ENCODE measurements at regions not wholly inside any gene's neighbourhood (a gene's known extent, or its start where the extent isn't known, plus 50 kb on each side); places are given as distances from the start of the nearest gene placed in this dataset.

DNA sequence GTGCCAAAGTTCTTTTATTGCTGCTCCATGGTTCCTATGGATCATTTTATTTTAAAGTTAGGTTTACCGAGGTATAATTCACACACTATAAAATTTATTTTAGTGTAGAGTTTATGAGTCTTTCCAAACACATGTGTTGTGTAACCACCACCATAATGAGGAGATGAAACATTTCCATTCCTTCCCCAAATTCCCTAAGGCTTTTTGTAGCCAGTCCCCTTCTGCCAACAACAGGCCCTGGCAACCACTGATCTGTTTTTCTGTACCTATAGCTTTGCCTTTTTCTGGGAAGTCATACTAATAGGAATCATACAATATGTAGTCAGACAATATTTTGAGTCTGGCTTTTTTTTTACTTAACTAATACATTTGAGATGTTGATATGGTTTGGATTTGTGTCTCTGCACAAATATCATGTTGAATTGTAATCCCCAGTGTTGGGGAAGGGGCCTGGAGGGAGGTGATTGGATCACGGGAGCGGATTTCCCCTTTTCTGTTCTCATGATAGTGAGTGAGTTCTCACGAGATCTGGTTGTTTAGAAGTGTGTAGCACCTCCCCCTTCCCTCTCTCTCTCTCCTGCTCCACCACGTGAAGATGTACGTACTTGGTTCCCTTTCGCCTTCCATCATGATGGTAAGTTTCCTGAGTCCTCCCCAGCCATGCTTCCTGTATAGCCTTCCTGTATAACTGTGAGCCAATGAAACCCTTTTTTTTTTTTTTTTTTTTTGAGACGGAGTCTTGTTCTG lies 59.6 kb upstream of the DHX15 start:
- no peak for DNase-seq (ENCODE audit: low read depth)
- Histone ChIP-seq H3K4me3 (ENCODE audit: low read depth, low read length) (no peak overlapping the region), H3K27me3 (ENCODE audit: control insufficient read depth, insufficient read depth, low read length) (no peaks in the 10 kb centered on the region; the same call in none of the 2 replicates), H3K36me3 (ENCODE audit: control insufficient read depth, insufficient read depth, low read length) (no peaks in the 10 kb centered on the region)
- TF ChIP-seq, protein P1, sequence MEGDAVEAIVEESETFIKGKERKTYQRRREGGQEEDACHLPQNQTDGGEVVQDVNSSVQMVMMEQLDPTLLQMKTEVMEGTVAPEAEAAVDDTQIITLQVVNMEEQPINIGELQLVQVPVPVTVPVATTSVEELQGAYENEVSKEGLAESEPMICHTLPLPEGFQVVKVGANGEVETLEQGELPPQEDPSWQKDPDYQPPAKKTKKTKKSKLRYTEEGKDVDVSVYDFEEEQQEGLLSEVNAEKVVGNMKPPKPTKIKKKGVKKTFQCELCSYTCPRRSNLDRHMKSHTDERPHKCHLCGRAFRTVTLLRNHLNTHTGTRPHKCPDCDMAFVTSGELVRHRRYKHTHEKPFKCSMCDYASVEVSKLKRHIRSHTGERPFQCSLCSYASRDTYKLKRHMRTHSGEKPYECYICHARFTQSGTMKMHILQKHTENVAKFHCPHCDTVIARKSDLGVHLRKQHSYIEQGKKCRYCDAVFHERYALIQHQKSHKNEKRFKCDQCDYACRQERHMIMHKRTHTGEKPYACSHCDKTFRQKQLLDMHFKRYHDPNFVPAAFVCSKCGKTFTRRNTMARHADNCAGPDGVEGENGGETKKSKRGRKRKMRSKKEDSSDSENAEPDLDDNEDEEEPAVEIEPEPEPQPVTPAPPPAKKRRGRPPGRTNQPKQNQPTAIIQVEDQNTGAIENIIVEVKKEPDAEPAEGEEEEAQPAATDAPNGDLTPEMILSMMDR (IDR thresholded peaks at IDR 0.05; ENCODE audit: insufficient read depth, low read depth, low read length): no peak
- ChIA-PET CTCF (interaction anchor here (0.6 kb wide), 2 partner anchors 9 to 590 kb away, joined by 3 to 4 read pairs; no protein-coding TSS in a partner anchor), POLR2A (no interaction called here)

DNA sequence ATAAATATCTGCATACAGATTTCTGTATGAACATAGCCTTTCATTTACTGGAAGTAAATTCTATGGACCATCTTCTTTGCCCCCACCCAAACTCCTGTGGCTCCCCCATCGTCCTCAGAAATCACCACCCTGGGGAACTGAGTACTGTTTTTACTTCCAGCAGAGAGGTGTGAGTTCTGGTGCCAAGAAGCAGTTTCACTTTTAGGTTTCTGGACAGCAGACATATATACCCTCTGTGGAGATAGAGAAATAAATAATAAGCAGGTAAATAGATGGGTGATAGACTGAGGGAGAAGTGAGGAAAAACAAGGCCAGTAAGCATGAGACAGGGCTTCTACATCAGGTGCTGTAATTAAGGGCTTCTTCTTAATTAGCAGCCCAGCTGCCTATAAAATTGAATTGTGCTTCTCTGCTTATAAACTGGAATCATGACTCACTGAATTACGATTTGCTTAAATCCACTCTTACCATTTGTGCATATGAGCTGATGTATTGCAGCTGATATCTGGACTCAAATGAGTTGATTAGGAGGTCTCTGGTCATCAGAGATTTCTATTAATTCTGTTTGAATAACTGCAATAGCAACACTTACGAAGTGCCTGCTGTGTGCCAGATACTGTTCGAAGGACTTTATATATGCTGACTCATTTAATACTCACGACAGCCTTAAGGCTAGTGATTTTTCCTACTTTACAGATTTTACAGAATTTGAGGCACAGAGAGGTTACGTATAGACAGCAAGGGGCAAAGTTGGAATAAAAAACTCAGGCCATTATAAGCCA lies 60.8 kb upstream of the DHX15 start:
- TF ChIP-seq, protein P1 (IDR thresholded peaks at IDR 0.05; ENCODE audit: insufficient read depth, low read depth, low read length): no peak
- Histone ChIP-seq H3K27me3 (ENCODE audit: control insufficient read depth, insufficient read depth, low read length) (peaks cover 2% of the 10 kb centered on the region; the same call in 1 of the 2 replicates), H3K36me3 (ENCODE audit: control insufficient read depth, insufficient read depth, low read length) (no peaks in the 10 kb centered on the region), H3K4me3 (ENCODE audit: low read depth, low read length) (no peak overlapping the region)
- DNase-seq (ENCODE audit: low read depth): no peak
- ChIA-PET CTCF (interaction anchor here (0.7 kb wide), 1 partner anchor 11 kb away, joined by 3 read pairs; no protein-coding TSS in a partner anchor), POLR2A (no interaction called here)

DNA sequence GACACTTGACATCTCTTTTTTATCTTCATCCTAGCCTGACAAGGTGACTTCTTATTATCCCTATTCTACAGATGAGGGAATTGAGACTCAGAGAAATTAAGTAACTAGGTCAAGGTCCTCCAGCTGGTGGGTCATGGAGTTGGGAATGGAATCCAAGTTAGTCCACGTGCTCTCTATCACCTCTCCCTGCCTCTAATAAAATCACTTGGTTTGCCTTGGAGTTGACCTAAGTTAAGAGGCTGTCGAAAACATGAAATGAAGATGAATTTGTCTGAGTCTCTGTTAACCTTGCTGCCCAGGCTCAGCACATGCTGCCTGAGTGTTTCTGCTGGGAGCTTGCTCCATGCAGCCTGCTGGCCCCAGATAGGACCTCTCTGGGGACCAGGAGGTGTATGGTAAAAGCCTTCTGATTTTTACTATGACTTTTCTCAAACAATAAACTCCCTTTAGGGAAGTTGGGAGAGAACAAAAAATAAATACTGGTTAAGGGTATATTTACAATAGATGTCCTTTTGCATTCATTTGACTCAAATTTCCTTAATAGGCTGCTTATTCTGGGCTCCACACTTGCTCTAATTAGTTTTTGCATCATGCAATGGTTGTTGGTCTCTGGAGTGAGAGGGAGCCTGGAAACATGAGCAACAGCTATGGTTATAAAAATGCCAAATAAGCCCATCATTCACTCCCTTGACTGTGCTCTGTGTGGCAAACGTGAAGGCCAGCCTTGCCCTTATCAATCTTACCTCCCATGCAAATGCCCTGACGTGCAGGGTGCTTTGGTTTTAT lies 61.6 kb upstream of the DHX15 start:
- DNase-seq (ENCODE audit: low read depth): no peak
- no peaks in the 10 kb centered on the region for H3K36me3 ChIP-seq (ENCODE audit: control insufficient read depth, insufficient read depth, low read length)
- peaks cover 2% of the 10 kb centered on the region; the same call in 1 of the 2 replicates for H3K27me3 ChIP-seq (ENCODE audit: control insufficient read depth, insufficient read depth, low read length)
- H3K4me3 ChIP-seq (ENCODE audit: low read depth, low read length): no peak overlapping the region
- CTCF ChIA-PET: interaction anchor here (0.8 kb wide), 1 partner anchor 15 kb away, joined by 3 read pairs; no protein-coding TSS in a partner anchor
- TF ChIP-seq, protein P1 (IDR thresholded peaks at IDR 0.05; ENCODE audit: insufficient read depth, low read depth, low read length): no peak
- POLR2A ChIA-PET: no interaction called here

DNA sequence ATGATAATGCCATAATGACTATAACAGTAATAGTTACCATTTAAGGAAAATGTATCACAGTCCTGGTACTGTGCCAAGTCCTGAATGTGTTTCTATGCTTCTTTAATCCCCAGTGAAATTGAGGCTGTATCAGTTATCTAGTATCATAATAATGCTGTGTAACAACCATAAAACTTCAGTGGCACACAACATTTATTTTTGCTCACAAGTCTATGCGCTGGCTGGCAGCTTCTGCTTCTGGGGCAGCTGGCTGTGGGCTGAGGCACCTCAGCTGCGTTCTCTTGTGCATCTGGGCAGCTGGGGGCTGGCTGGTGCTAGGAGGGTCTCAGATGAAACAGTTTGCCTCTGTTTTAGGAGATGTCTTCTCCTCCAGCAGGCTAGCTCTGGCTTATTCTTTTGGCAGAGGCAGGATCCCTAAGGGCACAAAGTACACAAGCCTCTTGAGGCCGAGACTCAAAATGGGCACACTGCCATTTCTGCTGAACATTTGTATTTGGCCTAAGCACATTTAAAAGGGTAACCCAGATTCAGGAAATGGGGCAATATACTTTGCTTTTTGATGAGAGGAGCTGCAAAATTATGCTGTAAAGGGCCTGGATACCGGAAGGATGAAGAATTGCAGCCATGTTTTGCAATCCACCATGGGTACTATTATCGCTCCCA lies 62.6 kb upstream of the DHX15 start:
- DNase-seq (ENCODE audit: low read depth): no peak
- ChIA-PET POLR2A (no interaction called here), CTCF (interaction anchor here (0.6 to 1.6 kb wide), 2 partner anchors 18 to 111 kb away, joined by 4 to 5 read pairs; no protein-coding TSS in a partner anchor)
- TF ChIP-seq, protein P1 (IDR thresholded peaks at IDR 0.05; ENCODE audit: insufficient read depth, low read depth, low read length): no peak
- H3K4me3 ChIP-seq (ENCODE audit: low read depth, low read length): no peak overlapping the region
- H3K27me3 ChIP-seq (ENCODE audit: control insufficient read depth, insufficient read depth, low read length): peaks cover 2% of the 10 kb centered on the region; the same call in 1 of the 2 replicates
- no peaks in the 10 kb centered on the region for H3K36me3 ChIP-seq (ENCODE audit: control insufficient read depth, insufficient read depth, low read length)

Measured in BJ (cell line).